ENCODE measurements at regions not wholly inside any gene's neighbourhood (a gene's known extent, or its start where the extent isn't known, plus 50 kb on each side); places are given as distances from the start of the nearest gene placed in this dataset.

DNA sequence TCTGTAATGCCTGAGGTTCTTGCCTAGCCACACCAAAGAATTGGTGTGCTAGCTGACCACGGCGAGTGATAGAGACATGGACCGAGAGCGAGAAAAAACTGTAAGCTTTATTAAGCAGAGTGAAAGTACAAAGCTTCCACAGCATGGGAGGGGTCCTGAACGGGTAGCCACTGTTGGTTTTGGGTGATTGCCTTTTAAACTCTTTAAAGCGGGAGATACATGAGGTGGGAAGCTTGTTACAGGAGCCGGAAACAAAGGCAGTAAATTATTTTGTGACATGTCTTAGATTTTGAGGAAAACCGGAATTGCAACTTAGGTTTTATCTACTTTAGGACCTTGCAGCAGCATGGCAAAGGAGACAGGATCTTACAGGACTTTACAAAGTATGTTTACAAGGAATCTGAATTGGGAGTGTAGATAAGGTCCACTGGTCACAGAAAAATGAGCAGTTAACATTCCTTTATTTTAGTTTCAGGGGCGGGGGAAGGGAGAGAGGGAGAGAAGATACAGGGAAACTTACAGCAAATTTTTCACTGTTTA is 252.7 kb upstream of the MBL2 start:
- Mint-ChIP-seq H3K27ac (ENCODE audit: unreplicated experiment) (no peak overlapping the region), H3K9me3 (no peaks in the 10 kb centered on the region), H3K4me1 (peaks cover 13% of the 10 kb centered on the region), H3K36me3 (ENCODE audit: low read depth) (no peaks in the 10 kb centered on the region), H3K4me3 (no peak overlapping the region), H3K27me3 (ENCODE audit: low read depth) (no peaks in the 10 kb centered on the region)
- DNase-seq (ENCODE audit: low read depth, low spot score): no peak
- TF ChIP-seq, protein P1, sequence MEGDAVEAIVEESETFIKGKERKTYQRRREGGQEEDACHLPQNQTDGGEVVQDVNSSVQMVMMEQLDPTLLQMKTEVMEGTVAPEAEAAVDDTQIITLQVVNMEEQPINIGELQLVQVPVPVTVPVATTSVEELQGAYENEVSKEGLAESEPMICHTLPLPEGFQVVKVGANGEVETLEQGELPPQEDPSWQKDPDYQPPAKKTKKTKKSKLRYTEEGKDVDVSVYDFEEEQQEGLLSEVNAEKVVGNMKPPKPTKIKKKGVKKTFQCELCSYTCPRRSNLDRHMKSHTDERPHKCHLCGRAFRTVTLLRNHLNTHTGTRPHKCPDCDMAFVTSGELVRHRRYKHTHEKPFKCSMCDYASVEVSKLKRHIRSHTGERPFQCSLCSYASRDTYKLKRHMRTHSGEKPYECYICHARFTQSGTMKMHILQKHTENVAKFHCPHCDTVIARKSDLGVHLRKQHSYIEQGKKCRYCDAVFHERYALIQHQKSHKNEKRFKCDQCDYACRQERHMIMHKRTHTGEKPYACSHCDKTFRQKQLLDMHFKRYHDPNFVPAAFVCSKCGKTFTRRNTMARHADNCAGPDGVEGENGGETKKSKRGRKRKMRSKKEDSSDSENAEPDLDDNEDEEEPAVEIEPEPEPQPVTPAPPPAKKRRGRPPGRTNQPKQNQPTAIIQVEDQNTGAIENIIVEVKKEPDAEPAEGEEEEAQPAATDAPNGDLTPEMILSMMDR (conservative IDR thresholded peaks at IDR 0.05): no peak

DNA sequence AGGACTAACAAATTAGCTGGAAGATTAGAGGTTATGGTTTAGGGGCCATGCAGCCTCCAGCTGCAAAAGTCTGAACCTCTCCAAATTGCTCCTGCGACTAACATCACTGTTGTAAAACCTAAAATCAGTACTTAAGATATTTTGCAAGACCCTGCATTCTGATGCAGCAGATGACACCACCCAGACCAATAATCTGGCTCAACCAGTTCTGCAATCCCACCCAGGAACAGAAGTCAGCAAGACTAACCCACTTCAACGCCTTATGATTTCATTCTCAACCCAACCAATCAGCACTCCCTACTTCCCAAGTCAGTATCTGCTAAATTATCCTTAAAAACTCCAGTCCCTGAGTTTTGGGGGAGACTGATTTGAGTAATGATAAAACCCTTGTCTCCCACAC is 250.8 kb upstream of the MBL2 start:
- Mint-ChIP-seq H3K27ac (ENCODE audit: unreplicated experiment) (no peak overlapping the region), H3K9me3 (no peaks in the 10 kb centered on the region), H3K4me3 (no peak overlapping the region), H3K36me3 (ENCODE audit: low read depth) (no peaks in the 10 kb centered on the region), H3K27me3 (ENCODE audit: low read depth) (no peaks in the 10 kb centered on the region), H3K4me1 (peaks cover 7% of the 10 kb centered on the region)
- DNase-seq (ENCODE audit: low read depth, low spot score): no peak
- TF ChIP-seq, protein P1 (conservative IDR thresholded peaks at IDR 0.05): no peak

- TF ChIP-seq, protein P1 (conservative IDR thresholded peaks at IDR 0.05): no peak
- peaks cover 7% of the 10 kb centered on the region for H3K4me1 Mint-ChIP-seq
- no peaks in the 10 kb centered on the region for H3K9me3 Mint-ChIP-seq
- H3K27me3 Mint-ChIP-seq (ENCODE audit: low read depth): no peaks in the 10 kb centered on the region
- H3K36me3 Mint-ChIP-seq (ENCODE audit: low read depth): no peaks in the 10 kb centered on the region
- no peak overlapping the region for H3K4me3 Mint-ChIP-seq
- DNase-seq (ENCODE audit: low read depth, low spot score): no peak
- H3K27ac Mint-ChIP-seq (ENCODE audit: unreplicated experiment): no peak overlapping the region
Measured at GRCh38 chr10:53022611-53023088, 250.1 kb upstream of the MBL2 start.

DNA sequence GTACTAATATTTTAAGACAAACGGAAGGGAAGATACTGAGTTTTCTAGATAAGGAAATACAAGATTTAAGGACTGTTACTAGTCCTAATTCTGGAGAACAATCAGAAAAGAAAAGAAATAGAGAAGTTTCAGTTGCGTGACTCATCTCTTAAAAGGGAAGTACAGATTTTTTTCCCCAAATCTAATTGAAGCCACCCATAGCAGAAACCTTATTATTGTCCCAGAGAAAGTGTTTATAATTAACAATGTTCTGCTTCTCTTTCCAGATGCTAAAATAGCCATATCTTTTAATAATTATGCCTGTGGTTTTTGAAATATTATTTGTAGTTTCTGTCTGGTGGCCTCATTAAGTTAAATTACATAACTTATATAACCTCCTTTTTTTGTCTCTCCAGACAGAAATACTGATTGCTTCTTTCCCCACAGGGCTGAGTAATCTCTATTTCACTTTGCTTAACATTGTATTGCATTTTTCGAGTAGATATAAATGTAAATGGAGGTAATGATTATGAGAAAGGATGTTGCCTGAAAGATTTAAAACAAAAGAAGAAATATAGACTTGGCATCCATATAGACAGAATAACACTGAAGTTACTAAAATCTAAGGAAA is 240.7 kb upstream of the MBL2 start:
- TF ChIP-seq, protein P1 (conservative IDR thresholded peaks at IDR 0.05): no peak
- Mint-ChIP-seq H3K36me3 (ENCODE audit: low read depth) (no peaks in the 10 kb centered on the region), H3K27me3 (ENCODE audit: low read depth) (no peaks in the 10 kb centered on the region), H3K4me3 (no peak overlapping the region), H3K27ac (ENCODE audit: unreplicated experiment) (no peak overlapping the region), H3K4me1 (no peaks in the 10 kb centered on the region), H3K9me3 (no peaks in the 10 kb centered on the region)
- no peak for DNase-seq (ENCODE audit: low read depth, low spot score)

DNA sequence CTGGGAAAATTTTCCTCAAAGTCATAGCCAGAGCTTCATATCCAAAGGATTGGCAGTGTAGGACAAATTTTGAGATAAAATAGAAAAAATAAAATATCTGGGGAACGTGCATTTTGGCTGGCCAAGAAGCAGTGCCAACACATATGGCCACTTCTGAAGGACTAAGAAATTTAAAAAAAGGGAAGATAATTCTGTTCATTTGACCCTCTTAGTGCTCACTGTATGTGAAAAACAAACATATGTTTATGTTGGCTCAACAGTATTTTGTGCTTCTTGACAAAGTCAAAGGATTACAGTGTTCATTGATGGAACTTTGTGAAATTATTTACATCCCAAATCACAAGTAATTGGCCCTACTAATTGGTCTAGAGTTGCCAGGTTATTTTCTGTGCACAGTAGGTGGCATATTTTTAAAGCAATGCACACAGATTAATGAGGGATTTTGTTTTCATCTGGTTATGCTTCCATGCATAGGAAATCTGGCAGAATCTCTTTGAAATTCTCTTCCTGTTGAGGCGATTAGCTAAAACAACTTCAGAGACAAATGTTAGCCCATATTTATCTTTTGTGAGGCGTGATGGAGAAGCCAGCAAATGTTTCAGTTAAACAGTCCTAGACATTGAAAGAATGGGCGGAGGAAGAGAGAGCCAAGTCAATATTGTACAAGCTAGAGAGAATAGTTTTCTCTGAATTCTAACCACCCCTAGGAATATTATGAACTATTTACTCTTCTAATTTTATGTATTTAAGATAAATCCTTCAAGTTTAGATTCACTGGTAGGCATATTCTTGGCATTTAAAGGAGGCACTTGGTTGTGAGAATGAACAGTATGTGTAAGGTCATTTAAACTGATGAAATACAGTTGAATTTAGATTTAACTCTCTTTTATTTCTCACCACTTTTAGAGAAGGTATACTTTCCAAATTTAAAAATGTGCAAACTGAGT is 237.7 kb upstream of the MBL2 start:
- no peaks in the 10 kb centered on the region for H3K4me1 Mint-ChIP-seq
- H3K27me3 Mint-ChIP-seq (ENCODE audit: low read depth): no peaks in the 10 kb centered on the region
- no peaks in the 10 kb centered on the region for H3K9me3 Mint-ChIP-seq
- H3K27ac Mint-ChIP-seq (ENCODE audit: unreplicated experiment): no peak overlapping the region
- no peaks in the 10 kb centered on the region for H3K36me3 Mint-ChIP-seq (ENCODE audit: low read depth)
- DNase-seq (ENCODE audit: low read depth, low spot score): no peak
- no peak overlapping the region for H3K4me3 Mint-ChIP-seq
- TF ChIP-seq, protein P1 (conservative IDR thresholded peaks at IDR 0.05): no peak

All from neural crest cell (in vitro differentiated cells).